DMS53 treated with DMSO at 0.1 percent for 48 hours (cell line): ENCODE measurements at regions not wholly inside any gene's neighbourhood (a gene's known extent, or its start where the extent isn't known, plus 50 kb on each side); places are given as distances from the start of the nearest gene placed in this dataset.
"Not testable (repeated sequence)": the region's sequence is repeated elsewhere in the genome, so short reads cannot be mapped to it uniquely, and the experiment has no call there.

Experiments used
- DNase-seq: peaks from one replicate; lab custom pipeline; 2025; ENCODE audit not compliant: unreplicated experiment; lab: John Stamatoyannopoulos, UW

DNA sequence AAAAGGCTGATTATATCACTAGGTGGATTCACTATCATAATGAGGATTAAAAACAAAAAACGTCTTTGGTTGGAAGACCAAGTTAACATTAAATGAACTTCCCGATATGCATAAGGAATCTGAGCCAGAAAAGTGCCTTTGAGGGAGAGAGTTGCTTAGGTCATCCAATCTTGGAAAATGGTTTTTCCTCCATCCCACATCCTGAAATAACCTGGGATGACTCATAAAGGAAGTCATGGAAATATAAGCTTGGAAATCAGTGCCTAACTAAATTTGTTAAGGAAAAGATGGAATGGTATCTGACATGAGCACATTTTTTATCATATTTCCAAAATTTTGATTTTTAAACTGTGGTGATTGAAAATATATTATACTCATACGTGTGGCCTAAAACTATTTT is 66.0 kb downstream of the KBTBD8 start:
- no peak for DNase-seq

DNA sequence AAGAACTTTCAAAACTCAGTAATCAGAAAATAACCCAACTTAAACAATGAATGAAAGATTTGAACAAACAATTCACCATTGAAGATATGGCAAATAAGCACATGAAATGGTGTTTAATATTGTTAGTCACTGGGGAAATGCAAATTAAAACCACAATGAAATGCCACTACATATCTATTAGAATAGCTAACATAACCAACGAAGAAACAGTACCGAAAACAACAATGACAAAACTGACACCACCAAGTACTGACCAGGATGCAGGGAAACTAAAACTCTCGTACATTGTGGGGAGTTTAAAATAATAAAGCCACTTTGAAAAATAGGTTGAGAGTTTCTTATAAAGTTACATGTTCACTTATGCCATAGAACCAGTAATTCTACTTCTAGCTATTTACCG is 69.1 kb downstream of the KBTBD8 start:
- DNase-seq = no peak

DNA sequence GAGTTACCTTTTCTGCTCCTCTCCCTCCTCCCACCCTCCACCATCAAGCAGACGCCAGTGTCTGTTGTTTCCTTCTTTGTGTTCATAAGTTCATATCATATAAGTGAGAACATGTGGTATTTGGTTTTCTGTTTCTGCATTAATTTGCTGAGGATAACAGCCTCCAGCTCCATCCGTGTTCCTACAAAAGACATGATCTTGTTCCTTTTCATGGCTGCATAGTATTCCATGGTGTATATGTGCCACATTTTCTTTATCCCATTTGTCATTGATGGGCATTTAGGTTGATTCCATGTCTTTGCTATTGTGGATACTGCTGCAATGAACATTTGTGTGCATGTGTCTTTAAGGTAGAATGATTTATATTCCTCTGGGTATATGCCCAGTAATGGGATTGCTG is 74.5 kb downstream of the KBTBD8 start:
- DNase-seq = not testable (repeated sequence)

- DNase-seq = no peak
Observed at GRCh38 chr3:67073812-67074211, 75.7 kb downstream of the KBTBD8 start.

DNA sequence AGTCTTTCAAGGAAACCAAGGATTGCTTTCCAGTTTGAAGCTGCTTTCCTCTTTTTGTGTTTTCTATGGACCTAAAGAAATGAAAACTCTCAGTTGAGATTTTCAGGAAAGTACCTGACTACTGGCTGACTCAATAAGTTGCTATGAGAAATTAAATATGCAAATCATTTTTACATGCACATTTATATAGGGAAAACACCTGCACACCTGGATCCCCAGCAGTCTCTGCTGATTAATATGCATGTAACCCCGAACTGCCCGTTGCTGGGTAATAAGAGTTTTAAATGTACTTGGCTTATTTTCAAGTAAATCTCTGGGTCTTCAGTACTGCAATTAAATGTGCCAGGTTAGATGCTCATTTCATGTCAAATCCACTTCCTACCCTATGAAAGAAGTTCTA is 77.2 kb downstream of the KBTBD8 start:
- DNase-seq = no peak

DNA sequence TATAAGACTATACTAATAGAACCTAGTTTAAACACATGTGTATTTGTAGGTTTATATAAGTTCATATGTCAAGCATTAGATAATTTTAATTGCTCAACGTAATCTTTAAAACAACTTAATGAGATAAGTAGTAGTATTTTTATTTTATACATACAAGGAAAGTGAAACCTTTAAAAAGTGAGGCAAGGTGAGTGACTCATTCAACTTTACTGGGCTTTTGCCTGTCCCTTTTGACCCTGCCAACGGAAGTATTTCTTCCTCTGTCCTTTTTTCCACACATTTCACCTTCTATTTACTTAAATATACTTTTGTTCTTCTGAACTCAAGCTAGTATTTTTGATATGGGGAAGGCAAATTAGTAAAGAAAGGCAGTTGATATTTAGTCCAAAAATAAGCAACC is 78.5 kb downstream of the KBTBD8 start:
- no peak for DNase-seq

DNA sequence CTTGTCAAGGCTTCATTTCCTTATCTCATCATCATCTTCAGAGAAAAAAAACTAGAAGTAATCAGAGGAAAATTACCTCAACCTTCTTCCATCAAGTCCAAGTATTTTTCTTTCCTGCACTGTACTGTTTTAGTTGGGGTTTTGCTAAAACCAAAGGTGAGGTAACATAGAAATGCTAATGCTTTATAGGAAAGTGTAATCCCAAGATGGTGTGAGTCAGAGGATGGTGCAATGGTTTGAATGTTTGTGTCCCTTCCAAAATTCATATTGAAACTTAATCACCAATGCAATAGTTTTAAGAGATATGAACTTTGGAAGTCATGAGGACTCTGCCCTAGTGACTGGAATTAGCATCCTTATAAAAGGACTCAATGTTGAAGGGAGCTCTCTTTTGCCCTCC is 79.5 kb downstream of the KBTBD8 start:
- no peak for DNase-seq

- DNase-seq = no peak
Observed at GRCh38 chr3:67082533-67083024, 84.5 kb downstream of the KBTBD8 start.

DNA sequence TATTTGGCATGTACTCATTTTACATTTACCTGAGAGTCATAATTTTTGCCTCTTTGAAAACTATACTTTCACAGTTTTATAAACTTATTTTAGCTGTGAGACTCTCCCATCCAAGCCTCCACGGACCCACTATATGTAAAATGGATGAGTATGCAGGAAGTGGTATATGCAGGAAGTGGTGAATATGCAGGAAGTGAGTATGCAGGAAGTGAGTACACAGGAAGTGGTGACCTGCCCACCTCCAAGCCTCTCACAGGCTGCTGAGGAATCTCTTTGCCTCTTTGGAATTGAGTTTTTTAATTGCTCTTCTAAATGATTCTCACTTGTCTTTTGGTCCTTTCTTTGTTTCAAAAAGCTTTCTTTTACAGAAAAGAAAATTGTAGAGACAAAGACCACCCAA is 85.2 kb downstream of the KBTBD8 start:
- DNase-seq = no peak

GRCh38 chr3:67087788-67088187 is 89.7 kb downstream of the KBTBD8 start:
- no peak for DNase-seq

DNA sequence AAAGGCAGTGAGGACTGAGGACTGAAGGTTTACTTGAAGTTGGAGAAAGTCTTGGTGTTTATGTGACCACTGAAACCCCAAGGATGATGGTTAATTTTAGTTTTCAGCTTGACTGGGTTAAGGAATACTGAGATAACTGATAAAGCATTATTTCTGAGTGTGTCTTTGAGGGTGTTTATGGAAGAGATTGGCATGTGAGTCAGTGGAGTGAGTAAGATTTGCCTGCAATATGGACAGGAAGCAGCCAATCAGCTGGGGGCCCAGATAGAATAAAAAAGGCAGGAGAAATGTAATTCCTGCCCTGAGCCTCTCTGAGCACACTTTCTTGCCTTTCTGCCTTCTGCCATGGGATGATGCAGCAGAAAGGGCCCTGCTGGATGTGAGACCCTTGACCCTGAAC is 92.4 kb downstream of the KBTBD8 start:
- DNase-seq = no peak

DNA sequence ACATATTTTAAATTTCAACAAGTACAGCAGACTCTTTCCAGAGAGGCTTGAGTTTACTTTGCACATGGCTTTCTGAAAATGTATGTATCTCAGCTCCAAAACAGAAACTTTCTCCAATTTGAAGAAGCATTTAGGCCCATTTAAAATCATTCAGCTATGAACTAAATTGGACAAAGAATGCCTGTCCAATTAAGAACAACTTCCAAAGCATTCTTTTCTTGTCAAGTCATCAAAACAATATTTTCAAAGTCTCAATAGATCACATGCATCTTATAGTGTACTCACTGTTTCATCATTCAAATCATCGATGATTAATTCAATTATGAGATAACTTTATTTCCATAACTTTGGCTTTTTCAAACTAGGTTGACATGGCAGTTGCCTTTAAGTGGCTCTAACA is 95.2 kb downstream of the KBTBD8 start:
- DNase-seq = no peak

DNA sequence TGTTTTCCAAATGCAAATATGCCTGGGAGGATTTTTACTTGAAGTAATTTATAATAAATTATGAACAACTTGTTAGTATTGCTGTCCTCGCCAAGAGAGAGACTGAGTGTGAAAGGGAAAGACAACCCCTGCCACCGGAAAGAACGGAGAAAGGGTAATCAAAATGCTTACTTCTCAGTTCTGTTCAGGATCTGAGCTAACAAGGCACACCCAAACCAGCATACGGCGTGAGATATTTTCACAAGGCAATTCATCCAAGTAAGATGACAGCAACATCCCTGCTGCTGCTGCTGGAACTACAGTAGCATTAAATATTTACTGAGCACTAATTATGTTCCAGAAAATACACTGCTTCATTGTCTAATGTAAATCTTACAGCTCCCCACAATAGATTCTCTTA is 96.1 kb downstream of the KBTBD8 start:
- no peak for DNase-seq

DNA sequence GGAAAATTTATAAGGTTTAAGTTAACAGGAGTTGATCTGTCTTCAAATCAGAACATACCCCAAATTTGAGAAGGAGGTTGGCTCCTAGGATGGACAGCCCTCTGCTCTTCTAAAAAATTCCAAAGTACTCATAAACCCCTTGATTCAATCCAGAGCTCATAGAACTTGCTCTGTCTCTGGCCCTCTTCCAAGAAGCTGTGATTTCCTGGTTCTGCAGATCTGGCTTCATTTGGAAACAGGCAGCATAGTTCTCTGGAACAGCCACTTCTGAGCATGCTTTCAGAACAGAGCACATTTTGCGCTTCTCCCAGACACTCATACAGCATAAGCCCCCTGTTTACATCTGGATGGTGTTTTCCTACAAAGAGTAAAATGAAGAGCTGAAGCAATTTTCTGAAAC is 96.7 kb downstream of the KBTBD8 start:
- no peak for DNase-seq

DNA sequence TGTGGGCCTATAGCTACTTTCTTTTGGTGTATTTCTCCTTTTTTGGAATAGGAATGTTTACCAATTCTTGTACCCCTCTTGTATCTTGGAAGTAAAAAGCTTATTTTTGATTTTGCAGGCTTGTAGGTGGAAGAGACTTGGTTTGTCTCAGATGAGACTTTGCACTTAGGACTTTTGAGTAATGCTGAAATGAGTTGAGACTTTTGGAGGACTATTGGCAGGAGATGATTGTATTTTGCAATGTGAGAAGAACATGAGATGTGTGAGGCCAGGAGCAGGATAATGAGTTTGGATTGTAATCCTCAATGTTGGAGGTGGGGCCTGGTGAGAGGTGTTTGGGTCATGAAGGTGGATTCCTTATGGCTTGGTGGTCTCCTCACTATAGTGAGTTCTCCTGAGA is 106.3 kb downstream of the KBTBD8 start:
- no peak for DNase-seq

- no peak for DNase-seq
Observed at GRCh38 chr3:67106874-67107273, 108.8 kb downstream of the KBTBD8 start.

- DNase-seq = peak; percentile 24
Observed at GRCh38 chr3:67109651-67110204, 111.6 kb downstream of the KBTBD8 start.

GRCh38 chr3:67113802-67114407 is 115.8 kb downstream of the KBTBD8 start:
- DNase-seq = peak; percentile 41

GRCh38 chr3:67118122-67118521 is 120.0 kb downstream of the KBTBD8 start:
- no peak for DNase-seq

GRCh38 chr3:67118635-67119034 is 120.5 kb downstream of the KBTBD8 start:
- no peak for DNase-seq

DNA sequence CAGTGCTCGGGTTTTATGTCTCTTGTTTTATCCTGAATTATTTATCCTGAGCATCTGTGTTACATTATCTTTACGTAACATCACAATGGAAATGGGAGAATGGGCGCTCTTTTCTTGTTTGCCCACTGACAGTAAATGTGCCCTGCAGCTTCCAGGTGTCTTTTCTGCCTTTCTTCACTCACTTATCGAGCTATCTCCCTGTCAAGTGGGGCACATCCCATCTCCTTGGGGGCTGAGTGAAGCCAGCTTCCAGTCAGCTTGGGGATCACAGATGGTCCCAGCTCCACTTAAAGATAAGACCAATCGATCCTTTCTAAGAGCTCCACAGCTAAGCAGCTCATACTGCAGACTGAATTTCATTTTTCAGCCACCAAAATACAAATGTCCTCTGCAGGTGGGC is 125.8 kb downstream of the KBTBD8 start:
- DNase-seq = no peak

GRCh38 chr3:67127254-67127653 is 129.1 kb downstream of the KBTBD8 start:
- no peak for DNase-seq

DNA sequence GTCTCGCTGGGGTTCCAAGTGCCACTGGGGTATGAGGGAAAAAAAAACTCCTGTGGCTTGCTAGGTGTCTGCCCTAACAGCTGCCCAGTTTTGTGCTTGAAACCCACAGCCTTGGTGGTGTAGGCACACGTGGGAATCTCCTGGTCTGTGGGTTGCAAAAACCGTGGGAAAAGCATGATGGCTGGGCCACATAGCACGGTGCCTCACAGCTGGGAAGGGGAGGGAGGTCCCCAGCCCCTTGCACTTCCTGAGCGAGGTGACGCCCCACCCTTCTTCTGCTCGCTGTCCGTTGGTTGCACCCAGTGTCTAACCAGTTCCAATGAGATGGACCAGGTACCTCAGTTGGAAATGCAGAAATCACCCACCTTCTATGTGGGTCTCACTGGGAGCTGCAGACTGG is 144.3 kb downstream of the KBTBD8 start:
- no peak for DNase-seq
